Urinary bladder (tissue), 3 donors: ENCODE measurements at regions not wholly inside any gene's neighbourhood (a gene's known extent, or its start where the extent isn't known, plus 50 kb on each side); places are given as distances from the start of the nearest gene placed in this dataset.

Source experiments
- DNase-seq: peaks from one replicate; pipeline ENCODE4 v3.0.0-alpha.2; 2015; ENCODE audit errors: extremely low spot score
- H3K27ac ChIP-seq: one replicate; pipeline ENCODE4 v1.5.1; 2013; ENCODE audit warnings: low read depth, mild to moderate bottlenecking, moderate library complexity
- H3K36me3 ChIP-seq: one replicate; pipeline ENCODE4 v1.6.1; 2013; ENCODE audit warnings: mild to moderate bottlenecking, moderate library complexity; ENCODE audit not compliant: insufficient read depth
- H3K4me1 ChIP-seq: one replicate; pipeline ENCODE4 v1.6.1; 2013; ENCODE audit warnings: mild to moderate bottlenecking, moderate library complexity; ENCODE audit not compliant: insufficient read depth
- H3K4me3 ChIP-seq: one replicate; pipeline ENCODE4 v1.5.1; 2013; ENCODE audit warnings: low read depth, low read length
- WGBS: extraction: QIAGEN DNeasy Blood & Tissue Kit; methylation state at CpG from one replicate; pipeline ENCODE4 v1.1.7; 2013; 5-methylcytosine and 5-hydroxymethylcytosine counted together
- donor health status: healthy with polysubstance abuse.
- donor health status: healthy.

DNA sequence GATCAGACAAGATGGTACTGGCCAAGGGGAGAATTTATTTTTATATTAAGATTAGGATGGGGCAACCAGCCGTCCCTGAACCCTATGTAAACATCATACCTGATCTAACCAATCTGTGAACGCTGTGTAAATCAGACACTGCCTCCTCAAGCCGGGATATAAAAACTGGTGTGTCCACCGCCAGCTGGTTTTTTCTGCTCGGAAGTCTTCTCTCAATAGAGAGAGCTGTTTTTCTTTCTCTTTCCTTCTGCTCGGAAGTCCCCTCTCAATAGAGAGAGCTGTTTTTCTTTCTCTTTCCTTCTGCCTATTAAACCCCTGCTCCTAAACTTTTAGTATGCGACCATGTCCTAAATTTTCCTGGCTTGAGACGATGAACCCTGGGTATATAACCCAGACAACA, 615.5 kb upstream of the NUDT12 start:
- no peak overlapping the region for H3K27ac ChIP-seq
- DNase-seq = no peak
- H3K36me3 ChIP-seq = no peaks in the 10 kb centered on the region
- WGBS = 95% methylated on average over 8 of the region's 8 CpGs
- H3K4me3 ChIP-seq = no peak overlapping the region
- no peaks in the 10 kb centered on the region for H3K4me1 ChIP-seq

DNA sequence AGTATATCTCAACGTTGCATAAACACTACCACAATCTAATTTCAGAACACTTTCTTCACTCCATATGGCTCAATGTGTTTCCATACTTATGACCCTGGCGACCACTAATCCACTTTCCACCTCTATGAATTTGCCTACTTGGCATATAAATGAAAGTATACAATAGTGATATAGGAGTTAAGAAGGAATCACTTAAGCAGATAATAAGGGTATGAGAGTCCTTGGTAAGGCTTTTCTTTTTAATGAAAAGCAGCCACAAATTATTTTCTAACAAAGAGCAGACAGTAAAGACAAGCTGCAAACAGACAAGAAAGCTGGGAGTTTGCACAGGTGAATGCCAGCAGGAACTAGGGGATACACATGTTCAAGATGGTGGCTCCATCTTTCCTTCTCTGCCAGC, 615.1 kb upstream of the NUDT12 start:
- no peak overlapping the region for H3K27ac ChIP-seq
- no peaks in the 10 kb centered on the region for H3K36me3 ChIP-seq
- no peaks in the 10 kb centered on the region for H3K4me1 ChIP-seq
- DNase-seq = no peak
- H3K4me3 ChIP-seq = no peak overlapping the region
- WGBS = 82% methylated on average over 2 of the region's 2 CpGs

DNA sequence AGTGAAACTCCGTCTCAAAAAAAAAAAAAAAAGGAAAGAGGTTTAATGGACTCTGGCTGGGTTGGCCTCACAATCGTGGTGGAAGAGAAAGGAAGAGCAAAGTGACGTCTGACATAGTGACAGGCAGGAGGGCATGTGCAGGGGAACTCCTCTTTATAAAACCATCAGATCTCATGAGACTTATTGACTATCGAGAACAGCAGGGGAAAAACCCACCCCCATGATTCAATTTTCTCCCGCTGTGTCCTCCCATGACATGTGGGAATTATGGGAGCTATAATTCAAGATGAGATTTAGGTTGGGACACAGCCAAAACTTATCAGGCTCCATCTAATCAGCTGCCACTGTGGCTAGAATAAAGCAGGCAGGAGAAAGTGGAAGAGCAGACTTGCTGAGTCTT, 610.4 kb upstream of the NUDT12 start:
- H3K36me3 ChIP-seq = no peaks in the 10 kb centered on the region
- DNase-seq = no peak
- no peak overlapping the region for H3K4me3 ChIP-seq
- 83% methylated on average over 5 of the region's 5 CpGs for WGBS
- no peak overlapping the region for H3K27ac ChIP-seq
- H3K4me1 ChIP-seq = no peaks in the 10 kb centered on the region

DNA sequence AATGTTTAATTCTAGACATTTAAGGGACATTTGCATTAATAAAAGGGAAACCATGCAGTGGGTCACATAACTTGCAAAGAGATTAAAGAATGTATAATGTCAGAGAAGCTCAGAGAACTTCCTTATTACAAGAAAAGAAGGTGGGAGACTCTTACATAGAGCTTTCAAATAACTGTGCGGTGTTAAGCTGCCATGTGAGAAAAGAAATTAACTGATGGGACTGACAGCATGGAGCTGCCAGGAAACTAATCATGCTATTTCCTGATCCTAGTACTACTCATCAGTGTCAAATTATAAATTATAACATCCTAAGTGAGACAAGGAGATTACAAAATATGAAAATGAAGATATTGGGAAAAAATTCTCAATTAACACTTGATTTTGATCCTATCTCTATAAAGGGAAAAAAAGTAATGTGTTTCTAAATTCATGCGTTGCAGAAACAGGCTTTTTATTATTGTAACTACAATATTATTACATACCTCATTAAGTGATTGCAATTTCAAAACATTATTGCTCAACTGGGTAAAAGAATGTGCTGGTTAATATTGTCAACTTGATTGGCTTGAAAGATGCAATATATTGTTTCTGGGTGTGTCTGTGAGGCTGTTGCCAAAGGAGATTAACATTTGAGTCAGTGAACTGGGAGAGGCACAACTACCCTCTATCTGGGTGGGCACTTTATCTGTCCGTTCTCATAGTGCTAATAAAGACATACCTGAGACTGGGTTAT, 609.5 kb upstream of the NUDT12 start:
- Histone ChIP-seq H3K27ac (no peak overlapping the region), H3K4me1 (no peaks in the 10 kb centered on the region), H3K4me3 (no peak overlapping the region), H3K36me3 (no peaks in the 10 kb centered on the region)
- no peak for DNase-seq
- WGBS = 87% methylated on average over 3 of the region's 3 CpGs

DNA sequence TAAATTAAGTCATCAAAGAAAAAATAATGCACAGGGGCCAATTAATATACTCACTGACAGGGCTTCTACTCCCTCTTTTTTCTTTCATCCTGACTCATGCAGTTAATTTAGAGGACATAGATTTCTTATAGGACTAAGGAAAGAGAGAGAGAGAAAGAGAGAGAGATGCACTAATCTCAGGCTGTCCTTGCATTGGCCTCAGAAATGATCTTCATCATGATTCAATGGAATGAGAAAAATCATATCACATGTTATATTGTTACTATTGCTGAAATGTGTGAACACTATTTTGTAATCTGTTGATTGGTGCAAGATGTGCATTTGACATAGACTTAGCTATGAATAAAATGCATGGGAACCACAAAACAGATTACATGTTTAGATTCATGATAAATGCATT, 608.3 kb upstream of the NUDT12 start:
- no peak overlapping the region for H3K4me3 ChIP-seq
- no peaks in the 10 kb centered on the region for H3K36me3 ChIP-seq
- no peak for DNase-seq
- no peaks in the 10 kb centered on the region for H3K4me1 ChIP-seq
- H3K27ac ChIP-seq = no peak overlapping the region

DNA sequence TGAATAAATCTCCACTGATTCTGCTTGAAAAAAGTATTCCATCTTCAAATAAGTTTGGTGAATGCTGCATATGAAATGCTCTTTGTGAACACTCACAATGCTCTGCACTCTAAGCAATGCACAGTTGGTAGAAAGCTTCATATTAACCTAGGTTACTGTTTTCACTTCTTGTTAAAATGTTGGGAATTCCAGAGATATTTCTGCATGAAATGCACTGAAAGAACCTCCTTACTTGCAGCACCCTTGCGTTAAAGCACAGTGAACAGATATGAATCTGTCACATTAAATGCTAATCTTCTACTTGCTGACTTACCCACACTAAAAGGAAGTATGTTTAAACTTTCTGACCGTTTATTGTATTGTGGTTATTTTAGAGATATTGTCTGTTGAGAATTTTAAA, 584.1 kb upstream of the NUDT12 start:
- WGBS = 18% methylated on average over 2 of the region's 2 CpGs
- no peak overlapping the region for H3K4me3 ChIP-seq
- no peaks in the 10 kb centered on the region for H3K36me3 ChIP-seq
- H3K4me1 ChIP-seq = no peaks in the 10 kb centered on the region
- no peak overlapping the region for H3K27ac ChIP-seq
- no peak for DNase-seq

DNA sequence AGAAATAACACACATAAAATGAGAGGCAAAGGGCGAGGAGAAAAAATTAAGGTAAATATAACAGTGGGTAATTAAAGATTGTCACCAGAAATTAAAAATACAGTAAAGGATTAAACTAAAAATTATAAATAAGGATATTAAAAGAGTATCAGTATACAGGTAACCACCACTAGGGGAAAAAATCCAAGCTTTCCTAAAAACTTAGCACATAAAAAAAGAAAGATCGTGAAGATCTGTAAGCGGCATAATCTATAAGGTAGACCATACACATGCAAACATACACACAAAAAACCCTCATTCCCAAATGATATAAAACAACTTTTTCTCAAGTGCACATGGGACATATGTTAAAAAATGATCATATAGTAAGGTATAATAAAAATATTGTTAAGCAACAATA, 577.3 kb upstream of the NUDT12 start:
- H3K4me3 ChIP-seq = no peak overlapping the region
- 96% methylated on average over 3 of the region's 3 CpGs for WGBS
- no peak overlapping the region for H3K27ac ChIP-seq
- no peaks in the 10 kb centered on the region for H3K36me3 ChIP-seq
- DNase-seq = no peak
- no peaks in the 10 kb centered on the region for H3K4me1 ChIP-seq

DNA sequence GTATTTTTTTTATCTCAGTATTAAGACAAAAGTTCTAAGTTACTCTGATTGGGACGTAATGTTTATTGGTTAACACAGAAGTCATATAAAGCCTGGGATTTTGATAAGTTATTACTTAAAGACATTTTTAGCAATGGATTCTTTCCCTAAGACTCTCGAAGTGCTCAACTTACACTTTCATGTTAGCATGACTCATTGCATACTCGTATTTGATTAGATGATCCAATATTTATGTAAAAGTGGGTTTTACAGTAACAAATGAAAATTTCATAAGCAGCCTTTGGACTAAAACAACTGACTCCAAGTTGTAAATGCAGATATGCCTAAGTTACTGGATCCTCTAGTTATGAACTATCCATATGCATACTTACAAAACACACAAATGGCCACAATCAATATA, 567.7 kb upstream of the NUDT12 start:
- DNase-seq = no peak
- Histone ChIP-seq H3K36me3 (no peaks in the 10 kb centered on the region), H3K4me3 (no peak overlapping the region), H3K27ac (no peak overlapping the region), H3K4me1 (no peaks in the 10 kb centered on the region)
- 31% methylated on average over 3 of the region's 3 CpGs for WGBS

DNA sequence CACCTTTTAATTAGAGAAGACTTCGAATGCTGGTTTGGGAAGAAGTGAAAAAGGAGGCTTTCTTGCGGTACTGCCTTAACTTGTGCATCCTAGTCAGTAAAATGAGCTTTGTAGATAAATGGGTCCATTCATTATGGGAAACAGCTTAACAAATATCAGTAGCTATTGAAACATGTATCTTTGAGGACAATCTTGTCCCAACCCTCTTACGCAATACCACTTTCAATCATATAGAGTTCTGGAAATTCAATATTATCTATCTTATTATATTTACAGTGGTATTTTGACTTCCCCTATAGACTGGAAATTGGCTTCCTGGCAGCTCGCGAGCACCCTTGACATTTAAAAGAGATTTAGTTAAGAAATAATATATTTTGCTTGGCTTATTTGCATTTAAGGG, 565.8 kb upstream of the NUDT12 start:
- Histone ChIP-seq H3K36me3 (no peaks in the 10 kb centered on the region), H3K4me3 (no peak overlapping the region), H3K4me1 (no peaks in the 10 kb centered on the region), H3K27ac (no peak overlapping the region)
- DNase-seq = no peak
- WGBS = 71% methylated on average over 5 of the region's 5 CpGs

DNA sequence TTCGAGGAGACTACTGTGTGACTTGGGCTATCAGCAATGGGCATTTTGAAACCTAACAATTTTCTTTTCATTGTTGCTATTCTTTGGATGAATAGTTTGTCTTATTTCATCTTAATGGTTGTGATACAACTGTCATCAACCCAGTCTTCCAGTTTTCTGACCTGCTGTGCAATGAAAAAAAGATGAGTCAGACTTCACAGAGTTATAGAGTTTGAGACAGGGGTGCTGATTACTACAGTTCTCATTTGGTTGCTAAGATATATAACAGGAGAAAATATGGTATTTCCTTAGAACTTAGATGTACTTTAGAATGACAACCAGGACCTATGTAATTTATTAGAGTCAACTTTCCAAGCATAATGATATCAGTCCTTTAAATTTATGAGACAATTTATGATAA, 564.4 kb upstream of the NUDT12 start:
- WGBS = 72% methylated on average over 1 of the region's 1 CpG
- no peak for DNase-seq
- no peak overlapping the region for H3K4me3 ChIP-seq

DNA sequence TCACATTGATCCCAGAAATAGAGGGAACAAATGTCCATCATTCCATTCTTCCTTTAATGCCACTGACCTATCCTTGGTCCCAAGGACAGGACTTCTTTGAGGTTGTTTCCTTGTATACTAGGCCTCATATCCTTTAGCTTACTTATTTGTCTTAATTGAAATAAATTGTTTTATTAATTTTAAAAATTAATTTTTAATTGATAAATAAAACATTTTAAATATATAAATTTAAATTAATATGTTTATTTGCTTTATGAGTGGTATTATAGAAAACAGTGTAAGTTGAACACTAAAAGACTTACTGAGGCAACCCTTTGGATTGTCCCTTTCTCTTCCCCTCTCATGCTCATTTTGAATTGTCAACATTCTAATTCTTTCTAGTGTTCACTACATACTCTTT, 556.9 kb upstream of the NUDT12 start:
- H3K4me1 ChIP-seq = no peaks in the 10 kb centered on the region
- DNase-seq = no peak
- no peaks in the 10 kb centered on the region for H3K36me3 ChIP-seq
- H3K4me3 ChIP-seq = no peak overlapping the region
- no peak overlapping the region for H3K27ac ChIP-seq

More for the DNA sequence above, 564.4 kb upstream of the NUDT12 start:
- H3K36me3 ChIP-seq = no peaks in the 10 kb centered on the region
- no peak overlapping the region for H3K27ac ChIP-seq
- H3K4me1 ChIP-seq = no peaks in the 10 kb centered on the region

DNA sequence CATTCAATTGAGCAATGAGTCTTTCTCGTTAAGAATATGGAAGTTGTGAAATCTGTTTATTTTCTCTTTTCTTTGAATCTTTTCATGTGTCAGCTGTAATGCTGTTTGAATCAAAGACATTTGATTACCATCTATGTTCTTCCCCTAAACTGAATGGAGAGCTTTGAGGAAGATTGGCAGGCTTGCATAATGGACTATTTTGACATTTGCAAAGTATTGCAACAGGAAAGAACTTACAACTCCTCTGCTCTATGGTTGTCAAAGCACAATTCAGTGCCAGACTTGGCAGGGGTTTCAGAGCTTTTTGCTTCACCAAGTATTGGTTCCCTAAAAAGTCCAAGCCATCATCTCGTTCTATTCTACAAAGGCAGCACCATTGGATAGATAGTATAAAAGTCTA, 549.0 kb upstream of the NUDT12 start:
- no peaks in the 10 kb centered on the region for H3K36me3 ChIP-seq
- 81% methylated on average over 2 of the region's 2 CpGs for WGBS
- no peak overlapping the region for H3K27ac ChIP-seq

DNA sequence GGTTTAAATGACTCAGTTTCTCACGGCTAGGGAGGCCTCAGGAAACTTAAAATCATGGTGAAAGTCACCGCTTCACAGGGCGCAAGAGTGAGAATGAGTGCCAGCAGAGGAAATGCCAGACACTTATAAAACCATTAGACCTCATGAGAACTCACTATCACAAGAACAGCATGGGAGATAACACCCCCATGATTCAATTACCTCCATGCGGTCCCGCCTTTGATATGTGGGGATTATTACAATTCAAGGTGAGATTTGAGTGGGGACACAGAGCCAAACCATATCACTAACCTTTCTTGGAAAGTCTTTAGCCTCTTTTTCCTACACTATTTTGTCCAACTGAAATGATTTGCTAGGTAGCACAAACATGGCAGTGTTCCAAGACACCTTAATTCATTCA, 533.9 kb upstream of the NUDT12 start:
- 84% methylated on average over 5 of the region's 5 CpGs for WGBS

More for the DNA sequence above, 549.0 kb upstream of the NUDT12 start:
- H3K4me3 ChIP-seq = no peak overlapping the region
- H3K4me1 ChIP-seq = no peaks in the 10 kb centered on the region
- no peak for DNase-seq

DNA sequence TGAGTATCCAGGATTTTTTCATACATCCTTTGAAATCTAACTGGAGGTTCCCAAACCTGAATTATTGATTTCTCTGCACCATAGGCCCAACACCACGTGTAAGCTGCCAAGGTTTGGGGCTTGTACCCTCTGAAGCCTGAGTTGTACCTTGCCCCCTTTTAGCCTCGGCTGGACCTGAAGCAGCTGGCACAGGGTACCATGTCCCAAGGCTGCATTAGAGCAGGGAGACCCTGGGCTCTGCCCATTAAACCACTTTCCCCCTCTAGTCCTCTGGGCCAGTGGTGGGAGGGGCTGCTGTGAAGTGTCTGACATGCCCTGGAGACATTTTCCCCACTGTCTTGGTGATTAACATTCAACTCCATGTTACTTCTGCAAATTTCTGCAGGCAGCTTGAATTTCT, 532.9 kb upstream of the NUDT12 start:
- no peak overlapping the region for H3K27ac ChIP-seq
- no peak for DNase-seq
- no peaks in the 10 kb centered on the region for H3K4me1 ChIP-seq
- WGBS = 78% methylated on average over 2 of the region's 2 CpGs
- no peaks in the 10 kb centered on the region for H3K36me3 ChIP-seq
- no peak overlapping the region for H3K4me3 ChIP-seq

More for the DNA sequence above, 533.9 kb upstream of the NUDT12 start:
- no peaks in the 10 kb centered on the region for H3K36me3 ChIP-seq
- no peak for DNase-seq
- no peak overlapping the region for H3K4me3 ChIP-seq
- H3K27ac ChIP-seq = no peak overlapping the region
- no peaks in the 10 kb centered on the region for H3K4me1 ChIP-seq
